ENCODE measurements at regions not wholly inside any gene's neighbourhood (a gene's known extent, or its start where the extent isn't known, plus 50 kb on each side); places are given as distances from the start of the nearest gene placed in this dataset.
"Not testable (repeated sequence)": the region's sequence is repeated elsewhere in the genome, so short reads cannot be mapped to it uniquely, and the experiment has no call there.

DNA sequence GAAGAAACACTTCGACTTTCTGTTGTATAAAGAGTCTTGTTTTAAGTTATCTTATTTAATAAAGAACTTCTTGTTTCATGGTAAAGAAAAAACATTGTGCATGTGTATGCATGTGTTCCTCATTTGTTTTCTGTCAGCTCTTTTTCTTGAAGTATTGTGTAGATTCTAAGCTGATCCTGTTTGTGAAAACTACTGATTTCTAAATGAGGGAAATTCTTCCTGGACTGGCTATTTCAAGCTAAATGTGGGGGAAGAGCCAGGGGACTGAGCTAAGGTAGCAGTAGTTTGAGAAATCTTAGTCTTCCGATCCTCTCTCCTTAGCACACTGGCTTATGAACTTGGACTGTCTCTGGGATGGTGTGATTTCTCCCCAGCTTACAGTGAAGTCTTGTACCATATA lies 56.4 kb upstream of the RBMS1 start:
- no peak overlapping the region for H3K4me3 ChIP-seq (ENCODE audit: low read length)
- DNase-seq (ENCODE audit: low read depth, low spot score) = no peak

GRCh38 chr2:160551259-160551658 lies 57.7 kb upstream of the RBMS1 start:
- no peak overlapping the region for H3K4me3 ChIP-seq (ENCODE audit: low read length)
- no peak for DNase-seq (ENCODE audit: low read depth, low spot score)

- DNase-seq (ENCODE audit: low read depth, low spot score) = no peak
- H3K4me3 ChIP-seq (ENCODE audit: low read length) = no peak overlapping the region
These were observed 61.9 kb upstream of the RBMS1 start for GRCh38 chr2:160555420-160556071.

- no peak for DNase-seq (ENCODE audit: low read depth, low spot score)
- H3K4me3 ChIP-seq (ENCODE audit: low read length) = no peak overlapping the region
These were observed 64.3 kb upstream of the RBMS1 start for GRCh38 chr2:160557903-160558302.

DNA sequence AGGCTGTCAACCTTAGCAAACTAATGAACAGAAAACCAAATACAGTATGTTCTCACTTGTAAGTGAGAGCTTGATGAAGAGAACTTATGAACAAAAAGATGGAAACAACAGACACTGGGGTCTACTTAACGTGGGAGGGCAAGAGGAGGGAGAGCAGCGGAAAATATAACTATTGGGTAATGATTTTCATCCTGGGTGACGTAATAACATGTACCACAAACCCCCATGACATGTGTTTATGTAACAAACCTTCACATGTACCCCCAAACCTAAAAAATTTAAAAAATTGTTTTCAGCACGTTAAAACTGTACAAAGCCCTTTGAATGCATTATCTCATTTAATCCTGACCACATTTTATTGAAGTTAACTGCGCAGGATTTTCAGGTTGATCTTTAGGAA lies 64.9 kb upstream of the RBMS1 start:
- H3K4me3 ChIP-seq (ENCODE audit: low read length) = no peak overlapping the region

GRCh38 chr2:160561551-160562295 lies 68.1 kb upstream of the RBMS1 start:
- no peak overlapping the region for H3K4me3 ChIP-seq (ENCODE audit: low read length)
- DNase-seq (ENCODE audit: low read depth, low spot score) = no peak

More for the DNA sequence above, 64.9 kb upstream of the RBMS1 start:
- DNase-seq (ENCODE audit: low read depth, low spot score) = no peak

DNA sequence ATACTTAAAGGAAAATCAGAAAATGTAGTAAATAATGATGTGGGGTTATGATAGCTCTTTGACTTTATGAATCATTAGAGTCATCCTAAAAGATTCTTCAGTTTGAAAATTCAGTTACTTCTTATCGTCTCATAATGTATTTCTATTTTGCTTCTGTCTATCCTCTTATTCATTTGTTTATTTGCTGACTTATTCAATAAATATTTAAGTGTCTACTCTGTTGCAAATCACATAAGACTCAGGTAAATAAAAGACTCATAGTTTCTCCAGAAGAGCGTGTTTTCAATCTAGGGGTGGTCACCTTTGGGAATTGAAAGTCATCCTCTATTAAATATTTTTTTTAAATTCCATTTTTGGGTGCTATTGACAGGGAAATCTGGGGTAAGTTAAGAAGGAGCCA lies 69.1 kb upstream of the RBMS1 start:
- no peak overlapping the region for H3K4me3 ChIP-seq (ENCODE audit: low read length)

GRCh38 chr2:160564591-160564990 lies 71.0 kb upstream of the RBMS1 start:
- H3K4me3 ChIP-seq (ENCODE audit: low read length) = no peak overlapping the region
- no peak for DNase-seq (ENCODE audit: low read depth, low spot score)

More for the DNA sequence above, 69.1 kb upstream of the RBMS1 start:
- no peak for DNase-seq (ENCODE audit: low read depth, low spot score)

DNA sequence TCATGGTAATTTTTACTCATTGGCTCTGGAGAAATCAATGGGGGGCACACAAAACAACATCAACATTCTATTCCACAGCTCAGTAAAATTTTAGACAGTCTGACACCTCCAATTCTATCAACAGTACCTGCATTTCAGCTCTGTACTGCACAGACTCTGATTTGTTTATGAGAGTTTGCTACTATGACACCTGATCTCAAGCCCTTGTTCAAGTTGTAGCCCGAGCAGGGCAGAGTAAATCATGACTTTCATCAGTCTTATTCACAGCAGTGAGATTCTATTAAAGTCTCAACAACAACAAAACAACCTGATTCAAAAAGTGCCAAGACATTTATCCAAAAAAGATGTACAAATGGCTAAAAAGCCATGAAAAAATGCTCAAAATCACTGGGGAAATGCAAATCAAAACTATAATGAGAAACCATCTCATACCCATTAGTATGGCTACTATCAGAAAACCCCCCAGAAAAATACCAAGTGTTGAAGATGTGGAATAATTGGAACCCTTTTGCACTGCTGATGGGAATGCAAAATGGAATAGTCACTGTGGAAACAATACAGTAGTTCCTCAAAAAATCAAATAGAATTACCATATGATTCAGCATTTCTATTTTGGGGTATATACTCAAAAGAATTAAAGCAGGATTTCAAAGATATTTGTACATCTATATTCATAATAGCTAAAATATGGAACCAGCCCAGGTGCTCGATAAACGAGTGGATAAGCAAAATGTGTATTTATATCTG lies 71.7 kb upstream of the RBMS1 start:
- DNase-seq (ENCODE audit: low read depth, low spot score) = no peak
- H3K4me3 ChIP-seq (ENCODE audit: low read length) = no peak overlapping the region

DNA sequence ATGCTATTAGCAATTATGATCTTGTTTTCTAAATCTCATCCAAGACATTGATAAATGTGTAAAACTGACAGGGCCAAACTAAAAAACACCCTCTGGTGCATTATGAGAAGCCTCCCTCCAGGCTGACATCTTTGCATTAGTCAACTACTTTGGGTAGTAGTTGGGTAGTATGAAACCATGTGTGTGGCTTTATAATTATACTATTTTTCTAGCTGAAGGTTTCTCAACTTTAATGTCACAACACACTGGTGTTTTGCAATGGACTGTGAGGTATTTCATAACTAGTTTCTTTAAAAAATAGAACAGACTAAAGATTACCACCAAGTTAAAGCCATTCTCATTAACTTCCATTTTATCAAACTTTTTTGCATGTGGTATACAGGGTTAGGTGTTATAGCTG lies 73.1 kb upstream of the RBMS1 start:
- DNase-seq (ENCODE audit: low read depth, low spot score) = no peak

GRCh38 chr2:160568856-160569255 lies 75.2 kb upstream of the RBMS1 start:
- no peak overlapping the region for H3K4me3 ChIP-seq (ENCODE audit: low read length)
- DNase-seq (ENCODE audit: low read depth, low spot score) = no peak

More for the DNA sequence above, 73.1 kb upstream of the RBMS1 start:
- H3K4me3 ChIP-seq (ENCODE audit: low read length) = no peak overlapping the region

GRCh38 chr2:160570376-160570775 lies 76.8 kb upstream of the RBMS1 start:
- DNase-seq (ENCODE audit: low read depth, low spot score) = no peak
- no peak overlapping the region for H3K4me3 ChIP-seq (ENCODE audit: low read length)

DNA sequence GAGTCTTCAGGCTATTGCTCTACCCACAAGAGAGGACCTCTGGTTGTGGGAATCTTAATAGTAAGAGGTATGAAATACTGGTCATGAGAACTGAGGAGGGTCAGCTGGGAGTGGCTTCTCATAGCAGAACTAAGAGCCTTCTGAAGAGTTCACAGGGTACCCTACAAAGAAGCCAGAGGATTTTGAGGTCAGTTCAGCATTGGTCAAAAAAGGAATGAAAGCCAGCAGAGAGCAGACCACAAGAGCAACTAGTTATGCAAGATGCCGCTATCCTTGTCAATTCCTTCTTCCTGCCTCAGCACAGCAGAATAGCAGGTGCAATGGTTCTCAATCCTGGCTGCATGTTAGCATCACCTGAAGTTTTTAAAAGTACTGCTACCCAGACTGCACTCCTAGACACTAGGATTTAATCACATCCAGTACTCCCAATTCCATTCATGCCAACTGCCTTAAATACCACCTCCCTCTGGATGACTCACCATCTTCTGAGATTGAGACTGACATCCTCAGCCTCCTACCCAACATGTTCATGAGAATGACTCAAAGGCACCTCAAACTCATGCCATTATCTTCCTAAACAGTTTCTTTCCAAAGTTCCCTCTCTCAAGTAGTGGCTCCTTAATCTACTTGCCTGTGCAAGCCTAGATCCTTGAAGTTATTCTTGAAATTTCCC lies 81.0 kb upstream of the RBMS1 start:
- no peak for DNase-seq (ENCODE audit: low read depth, low spot score)

GRCh38 chr2:160575368-160575767 lies 81.8 kb upstream of the RBMS1 start:
- no peak for DNase-seq (ENCODE audit: low read depth, low spot score)

More for the DNA sequence above, 81.0 kb upstream of the RBMS1 start:
- no peak overlapping the region for H3K4me3 ChIP-seq (ENCODE audit: low read length)

GRCh38 chr2:160576054-160576499 lies 82.5 kb upstream of the RBMS1 start:
- no peak for DNase-seq (ENCODE audit: low read depth, low spot score)
- H3K4me3 ChIP-seq (ENCODE audit: low read length) = no peak overlapping the region

More at GRCh38 chr2:160575368-160575767, 81.8 kb upstream of the RBMS1 start:
- no peak overlapping the region for H3K4me3 ChIP-seq (ENCODE audit: low read length)

DNA sequence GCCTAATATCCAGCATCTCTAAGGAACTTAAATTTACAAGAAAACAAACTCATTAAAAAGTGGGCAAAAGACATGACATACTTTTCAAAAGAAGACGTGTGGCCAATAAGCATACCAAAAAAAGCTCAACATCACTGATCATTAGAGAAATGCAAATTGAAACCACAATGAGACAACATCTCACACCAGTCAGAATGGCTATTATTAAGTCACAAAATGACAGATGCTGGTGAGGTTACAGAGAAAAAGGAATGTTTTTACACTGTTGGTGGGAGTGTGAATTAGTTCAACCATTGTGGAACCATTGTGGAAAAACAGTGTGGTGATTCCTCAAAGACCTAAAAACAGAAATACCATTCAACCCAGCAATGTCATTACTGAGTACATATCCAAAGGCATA lies 83.5 kb upstream of the RBMS1 start:
- H3K4me3 ChIP-seq (ENCODE audit: low read length); DNase-seq (ENCODE audit: low read depth, low spot score): not testable (repeated sequence)

- DNase-seq (ENCODE audit: low read depth, low spot score) = no peak
These were observed 87.4 kb upstream of the RBMS1 start for GRCh38 chr2:160581035-160581434.

GRCh38 chr2:160581448-160581847 lies 87.8 kb upstream of the RBMS1 start:
- no peak overlapping the region for H3K4me3 ChIP-seq (ENCODE audit: low read length)
- no peak for DNase-seq (ENCODE audit: low read depth, low spot score)

More at GRCh38 chr2:160581035-160581434, 87.4 kb upstream of the RBMS1 start:
- H3K4me3 ChIP-seq (ENCODE audit: low read length) = no peak overlapping the region

DNA sequence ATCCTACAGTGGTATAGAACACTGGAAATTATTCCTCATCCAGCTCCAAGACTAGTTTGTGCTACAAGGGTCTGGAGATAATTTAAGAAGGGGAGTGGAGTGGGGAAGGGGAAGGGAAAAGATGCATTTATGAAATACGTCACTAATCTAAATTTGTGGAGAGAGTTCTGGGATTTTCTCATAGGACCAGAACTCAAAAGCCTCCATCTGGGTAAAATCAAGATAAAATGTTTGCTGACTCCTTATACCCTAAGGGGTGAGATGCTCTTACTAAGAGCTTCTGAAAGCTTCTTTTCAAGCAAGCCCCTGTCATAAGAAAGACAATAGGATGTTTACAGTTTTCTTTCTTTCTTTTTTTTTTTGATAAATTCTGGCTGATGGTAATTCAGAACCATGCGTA lies 88.5 kb upstream of the RBMS1 start:
- DNase-seq (ENCODE audit: low read depth, low spot score) = no peak
- H3K4me3 ChIP-seq (ENCODE audit: low read length) = no peak overlapping the region
